Keratinocyte (primary cell): ENCODE measurements at regions not wholly inside any gene's neighbourhood (a gene's known extent, or its start where the extent isn't known, plus 50 kb on each side); places are given as distances from the start of the nearest gene placed in this dataset.

ENCODE experiments used
- EZH2 ChIP-seq: IDR thresholded peaks from one replicate; pipeline ENCODE4 v1.6.1; 2012; ENCODE audit warnings: inconsistent platforms, mild to moderate bottlenecking, low read length, moderate library complexity
- TF ChIP-seq, protein P1 (sequence below), 3 experiments: IDR thresholded peaks in 1 of 3; conservative IDR thresholded peaks in 1 of 3; optimal IDR thresholded peaks in 1 of 3; 2 replicates in 2 of 3; 3 replicates in 1 of 3; pipeline versions ENCODE3 to v1.5.1; 2011; ENCODE audit warnings: low read length in 3 of 3, mild to moderate bottlenecking in 3 of 3, moderate library complexity in 2 of 3, control low read depth in 1 of 3, inconsistent platforms in 1 of 3; ENCODE audit not compliant: insufficient read depth in 2 of 3; ENCODE audit errors: extremely low read depth in 1 of 3

- TF ChIP-seq, protein P1, sequence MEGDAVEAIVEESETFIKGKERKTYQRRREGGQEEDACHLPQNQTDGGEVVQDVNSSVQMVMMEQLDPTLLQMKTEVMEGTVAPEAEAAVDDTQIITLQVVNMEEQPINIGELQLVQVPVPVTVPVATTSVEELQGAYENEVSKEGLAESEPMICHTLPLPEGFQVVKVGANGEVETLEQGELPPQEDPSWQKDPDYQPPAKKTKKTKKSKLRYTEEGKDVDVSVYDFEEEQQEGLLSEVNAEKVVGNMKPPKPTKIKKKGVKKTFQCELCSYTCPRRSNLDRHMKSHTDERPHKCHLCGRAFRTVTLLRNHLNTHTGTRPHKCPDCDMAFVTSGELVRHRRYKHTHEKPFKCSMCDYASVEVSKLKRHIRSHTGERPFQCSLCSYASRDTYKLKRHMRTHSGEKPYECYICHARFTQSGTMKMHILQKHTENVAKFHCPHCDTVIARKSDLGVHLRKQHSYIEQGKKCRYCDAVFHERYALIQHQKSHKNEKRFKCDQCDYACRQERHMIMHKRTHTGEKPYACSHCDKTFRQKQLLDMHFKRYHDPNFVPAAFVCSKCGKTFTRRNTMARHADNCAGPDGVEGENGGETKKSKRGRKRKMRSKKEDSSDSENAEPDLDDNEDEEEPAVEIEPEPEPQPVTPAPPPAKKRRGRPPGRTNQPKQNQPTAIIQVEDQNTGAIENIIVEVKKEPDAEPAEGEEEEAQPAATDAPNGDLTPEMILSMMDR (optimal IDR thresholded peaks at IDR 0.05 in 1 of 3, IDR thresholded peaks at IDR 0.05 in 1 of 3, conservative IDR thresholded peaks at IDR 0.05 in 1 of 3; ENCODE audit: extremely low read depth in 1 of 3, insufficient read depth in 2 of 3, low read length in 3 of 3) = no peak
- no peak for TF ChIP-seq EZH2
These were observed 221.2 kb downstream of the IGSF11 start for GRCh38 chr3:118813472-118813871.
